GM18502 (cell line): ENCODE measurements at regions not wholly inside any gene's neighbourhood (a gene's known extent, or its start where the extent isn't known, plus 50 kb on each side); places are given as distances from the start of the nearest gene placed in this dataset.
A peak's percentile ranks its signal among the peaks of the same experiment; 100 is the strongest.

ENCODE experiments used
- ATAC-seq: cut with Tn5 transposase; IDR thresholded peaks from one replicate; pipeline ENCODE4 v1.9.1; 2021; ENCODE audit warnings: mild to moderate bottlenecking; ENCODE audit not compliant: unreplicated experiment, poor library complexity

DNA sequence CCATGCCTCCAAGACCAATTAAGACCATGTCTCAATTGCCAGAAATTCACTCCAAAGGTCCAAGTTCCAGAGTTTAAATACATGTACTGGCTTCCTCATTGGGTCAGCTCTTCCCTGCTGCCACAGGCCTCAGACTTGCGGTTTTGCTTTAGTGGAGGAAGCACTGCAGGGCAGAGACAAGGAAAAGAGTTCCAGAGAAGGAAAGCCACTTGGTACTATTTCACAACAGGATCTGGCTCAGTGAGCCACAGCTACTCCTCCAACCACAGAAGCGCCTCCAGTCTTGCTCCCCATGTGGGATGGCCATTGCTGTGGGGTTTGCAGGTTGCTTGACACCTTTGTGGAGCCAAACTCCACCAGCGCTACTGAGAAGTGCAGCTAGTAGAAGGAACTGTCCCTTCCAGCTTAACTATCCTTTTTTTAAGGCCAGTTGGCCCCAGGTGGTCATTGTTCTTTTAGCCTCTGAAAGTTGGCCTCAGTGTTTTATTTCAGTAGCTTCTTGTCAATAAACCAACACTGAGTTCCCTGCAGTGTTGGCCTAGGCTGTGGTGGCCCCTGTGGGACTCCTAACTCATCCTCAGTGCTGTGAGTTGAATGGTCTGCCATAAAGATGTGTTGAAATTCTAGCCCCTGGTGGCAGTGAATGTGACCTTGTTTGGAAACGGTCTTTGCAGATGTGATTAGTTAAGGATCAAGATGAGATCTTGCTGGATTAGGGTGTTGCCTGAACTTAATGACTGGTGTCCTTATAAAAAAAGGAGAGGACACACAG is 93.7 kb upstream of the DAP start:
- ATAC-seq, result no peak

DNA sequence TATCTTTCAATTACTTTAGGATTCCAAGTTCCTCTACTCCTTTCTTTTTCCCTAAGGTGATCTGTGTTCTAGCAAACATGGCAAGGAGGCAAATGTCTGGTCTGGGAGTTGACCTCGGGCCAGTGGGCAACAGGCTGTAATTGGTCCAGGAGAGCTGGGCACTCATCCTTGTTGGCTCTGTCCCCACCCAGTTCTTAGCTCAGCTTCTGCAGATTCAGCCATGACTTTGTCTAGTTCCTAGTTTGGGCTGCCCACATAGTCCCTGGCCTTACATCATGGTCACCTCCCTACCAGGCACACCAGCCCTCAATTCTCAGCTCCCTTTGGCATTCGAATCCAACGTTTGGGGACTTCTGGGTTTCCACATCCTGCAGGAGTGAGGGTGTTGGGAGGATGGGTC is 92.1 kb upstream of the DAP start:
- no peak for ATAC-seq

- ATAC-seq, result no peak
Measured at GRCh38 chr5:10849278-10849677, 88.2 kb upstream of the DAP start.

DNA sequence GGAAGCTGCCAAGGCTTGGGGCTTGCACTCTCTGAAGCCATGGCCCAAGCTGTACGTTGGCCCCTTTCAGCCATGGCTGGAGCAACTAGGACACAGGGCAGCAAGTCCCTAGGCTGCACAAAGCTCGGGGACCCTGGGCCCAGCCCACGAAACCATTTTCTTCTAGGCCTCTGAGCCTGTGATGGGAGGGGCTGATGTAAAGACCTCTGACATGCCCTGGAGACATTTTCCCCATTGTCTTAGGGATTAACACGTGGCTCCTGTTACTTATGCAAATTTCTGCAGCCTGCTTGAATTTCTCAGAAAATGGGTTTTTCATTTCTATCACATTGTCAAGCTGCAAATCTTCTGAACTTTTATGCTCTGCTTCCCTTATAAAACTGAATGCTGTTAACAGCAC is 83.0 kb upstream of the DAP start:
- ATAC-seq, result no peak

GRCh38 chr5:10842823-10843222 is 81.8 kb upstream of the DAP start:
- no peak for ATAC-seq

GRCh38 chr5:10839916-10840599 is 79.0 kb upstream of the DAP start:
- ATAC-seq, result no peak

GRCh38 chr5:10839118-10839517 is 78.1 kb upstream of the DAP start:
- ATAC-seq, result no peak

DNA sequence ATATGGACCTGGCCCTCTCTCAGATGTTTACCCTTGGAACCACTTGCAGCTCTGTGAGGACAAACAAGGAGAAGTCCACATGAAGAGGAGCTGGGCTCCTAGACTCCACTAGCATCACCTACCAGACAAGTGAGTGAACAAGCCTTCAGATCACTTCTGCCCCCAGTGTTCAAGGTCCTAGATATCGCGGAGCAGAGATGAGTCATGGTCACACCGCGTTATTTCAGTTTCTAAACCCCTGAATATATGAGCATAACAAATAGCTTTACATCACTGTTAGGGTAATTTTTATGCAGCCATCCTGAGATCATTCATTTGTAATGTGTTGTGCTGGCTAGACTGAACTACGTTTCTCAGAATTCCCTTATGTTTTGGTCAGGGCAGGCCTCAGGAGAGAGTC is 77.0 kb upstream of the DAP start:
- ATAC-seq, result no peak

GRCh38 chr5:10836986-10837385 is 76.0 kb upstream of the DAP start:
- no peak for ATAC-seq

GRCh38 chr5:10834695-10835094 is 73.7 kb upstream of the DAP start:
- ATAC-seq, result no peak

DNA sequence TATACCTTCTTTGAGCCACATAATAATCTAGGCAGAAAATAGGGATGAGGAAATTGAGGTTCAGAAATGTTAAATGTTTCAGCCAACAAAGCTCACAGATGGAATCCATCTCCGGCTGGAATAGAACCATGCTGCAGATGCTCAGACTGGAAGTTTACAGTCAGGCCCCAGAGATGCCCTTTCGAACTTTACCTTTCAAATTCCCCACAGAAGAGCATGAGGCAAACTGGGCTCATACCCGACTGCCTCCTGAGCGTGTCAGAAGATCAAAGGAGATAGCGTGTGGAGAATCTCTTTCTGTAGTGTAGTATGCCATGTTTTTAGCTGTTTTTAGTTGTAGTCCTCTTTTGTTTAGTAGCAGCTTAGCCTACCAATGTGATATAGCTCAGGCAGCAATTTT is 72.0 kb upstream of the DAP start:
- ATAC-seq, result no peak

GRCh38 chr5:10832421-10832820 is 71.4 kb upstream of the DAP start:
- ATAC-seq, result no peak

GRCh38 chr5:10831419-10831818 is 70.4 kb upstream of the DAP start:
- ATAC-seq, result no peak

DNA sequence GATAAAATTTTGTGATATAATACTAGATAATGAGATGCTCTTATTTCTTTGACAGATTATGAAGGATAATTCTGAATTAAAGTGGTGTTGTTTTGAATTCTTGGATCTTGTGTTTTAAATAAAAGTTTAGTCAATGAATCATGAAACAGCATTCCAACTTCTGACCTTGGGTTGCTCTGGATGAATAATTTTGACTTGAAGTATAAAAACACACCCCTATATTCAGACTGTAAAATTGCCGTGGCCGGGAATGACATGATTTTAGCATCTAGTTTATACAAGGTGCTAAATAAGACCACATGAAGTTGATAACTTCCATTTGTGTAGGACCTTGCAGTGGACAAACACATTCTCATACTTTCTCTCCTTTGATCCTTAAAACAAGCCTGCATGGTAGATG is 67.2 kb upstream of the DAP start:
- ATAC-seq, result no peak

GRCh38 chr5:10827571-10827970 is 66.5 kb upstream of the DAP start:
- ATAC-seq, result no peak

GRCh38 chr5:10826971-10827370 is 65.9 kb upstream of the DAP start:
- no peak for ATAC-seq

DNA sequence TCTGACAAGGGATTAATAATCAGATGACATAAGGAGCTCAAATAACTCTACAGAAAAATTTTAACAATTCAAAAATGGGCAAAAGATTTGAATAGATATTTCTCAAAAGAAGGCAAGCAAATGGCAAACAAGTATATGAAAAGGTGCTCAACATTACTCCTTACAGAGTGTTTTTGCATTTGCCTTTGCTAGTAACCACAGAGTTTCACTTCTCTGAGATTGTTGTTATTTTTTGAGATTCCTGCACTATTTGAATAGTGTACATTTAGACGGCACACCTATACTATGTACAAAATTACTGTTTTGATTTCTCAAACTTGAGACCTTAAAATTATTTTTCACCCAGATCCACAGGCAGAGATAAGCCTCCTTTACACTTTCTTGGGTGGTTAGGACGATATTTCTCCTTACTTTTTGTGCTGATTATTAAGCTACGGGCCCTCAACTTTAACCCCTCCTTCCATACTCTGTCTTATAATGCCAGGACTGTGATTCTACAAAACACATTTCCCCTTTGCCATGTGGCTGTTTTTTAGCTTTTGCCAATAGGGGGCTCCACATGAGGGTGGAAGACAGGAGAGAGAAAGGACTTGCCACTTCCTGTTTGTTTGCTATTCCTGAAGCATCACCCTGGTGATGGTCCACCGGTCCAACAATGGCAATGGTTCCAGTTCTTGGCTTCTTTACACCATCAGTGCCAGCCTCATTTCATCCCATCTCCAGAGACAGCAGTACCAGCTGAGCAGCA is 65.0 kb upstream of the DAP start:
- peak; percentile 92 for ATAC-seq

GRCh38 chr5:10812218-10812617 is 51.2 kb upstream of the DAP start:
- no peak for ATAC-seq
